CD4-positive, alpha-beta T cell (primary cell): ENCODE measurements at regions not wholly inside any gene's neighbourhood (a gene's known extent, or its start where the extent isn't known, plus 50 kb on each side); places are given as distances from the start of the nearest gene placed in this dataset.

Experiments
- ATAC-seq: fragments of 200-7000 bp; cut with Tn5 transposase; one replicate; pipeline ENCODE4 v1.10.0; 2022; ENCODE audit warnings: mild to moderate bottlenecking; ENCODE audit not compliant: poor library complexity
- CTCF ChIA-PET: fragments of 350-600 bp; sonication (Branson Sonifier 250); formaldehyde crosslinking; loops from one replicate; lab custom pipeline; 2021; ENCODE audit warnings: antibody characterized with exemption, inconsistent platforms; lab: Charles Lee
- POLR2A ChIA-PET: fragments of 350-600 bp; sonication (Branson Sonifier 250); formaldehyde crosslinking; loops from one replicate; lab custom pipeline; 2021; ENCODE audit warnings: antibody characterized with exemption, inconsistent platforms; lab: Charles Lee
- DNase-seq, 14 experiments: peaks; one replicate each; pipeline ENCODE4 v3.0.0-alpha.2; 2013 to 2020; ENCODE audit warnings: mixed read lengths in 2 of 14
- H3K27ac ChIP-seq, 2 donors: one replicate each; pipeline versions ENCODE4 v1.5.1 to v1.7.0; 2013; ENCODE audit warnings: low read length in 2 of 2, low read depth in 1 of 2, mild to moderate bottlenecking in 1 of 2
- H3K27me3 ChIP-seq, 2 experiments: 1 replicate in 1 of 2; 2 replicates in 1 of 2; pipeline versions ENCODE4 v1.6.1 to v1.7.0; 2013; ENCODE audit warnings: low read length in 2 of 2, control low read depth in 1 of 2, mild to moderate bottlenecking in 1 of 2, moderate library complexity in 1 of 2; ENCODE audit not compliant: insufficient read depth in 2 of 2, control insufficient read depth in 1 of 2
- H3K36me3 ChIP-seq: one replicate; pipeline ENCODE4 v1.6.1; 2013; ENCODE audit warnings: low read length, control low read depth; ENCODE audit not compliant: insufficient read depth
- H3K4me1 ChIP-seq: one replicate; pipeline ENCODE4 v1.6.1; 2013; ENCODE audit warnings: low read length, control low read depth; ENCODE audit not compliant: insufficient read depth
- H3K4me3 ChIP-seq: one replicate; pipeline ENCODE4 v1.5.1; 2013; ENCODE audit warnings: mild to moderate bottlenecking, low read length, moderate library complexity
- H3K9me3 ChIP-seq, 2 experiments: 1 replicate in 1 of 2; 2 replicates in 1 of 2; pipeline versions ENCODE4 v1.6.1 to v1.7.0; 2013; ENCODE audit warnings: low read length in 2 of 2, mild to moderate bottlenecking in 2 of 2, control low read depth in 1 of 2, moderate library complexity in 1 of 2; ENCODE audit not compliant: control insufficient read depth in 1 of 2, insufficient read depth in 1 of 2
- H3K27ac Mint-ChIP-seq: one replicate; pipeline ENCODE4 v1.8.0; 2020; ENCODE audit warnings: mixed read lengths
- H3K27me3 Mint-ChIP-seq: one replicate; pipeline ENCODE4 v1.8.0; 2021; ENCODE audit warnings: mixed read lengths
- H3K36me3 Mint-ChIP-seq: one replicate; pipeline ENCODE4 v1.8.0; 2021; ENCODE audit warnings: low read depth, mixed read lengths
- H3K4me1 Mint-ChIP-seq: one replicate; pipeline ENCODE4 v1.8.0; 2021; ENCODE audit warnings: low read depth, mixed read lengths
- H3K4me3 Mint-ChIP-seq: one replicate; pipeline ENCODE4 v1.8.0; 2020; ENCODE audit warnings: mild to moderate bottlenecking, mixed read lengths
- H3K9me3 Mint-ChIP-seq: one replicate; pipeline ENCODE4 v1.8.0; 2020; ENCODE audit warnings: mixed read lengths
- intact Hi-C, 2 experiments: fragments of 100-400 bp; cut with DNase I in 1 of 2; cut with micrococcal nuclease in 1 of 2; formaldehyde crosslinking; loops; one replicate each; pipeline versions ENCODE4 v1.15.1 to v1.9.0; 2023 to 2025; cut with DNase I, micrococcal nuclease
- TF ChIP-seq, protein P1 (sequence below): fragments of 200-600 bp; IDR thresholded peaks from one replicate; pipeline ENCODE4 v1.8.0; 2022; ENCODE audit warnings: antibody characterized with exemption, mild to moderate bottlenecking

DNA sequence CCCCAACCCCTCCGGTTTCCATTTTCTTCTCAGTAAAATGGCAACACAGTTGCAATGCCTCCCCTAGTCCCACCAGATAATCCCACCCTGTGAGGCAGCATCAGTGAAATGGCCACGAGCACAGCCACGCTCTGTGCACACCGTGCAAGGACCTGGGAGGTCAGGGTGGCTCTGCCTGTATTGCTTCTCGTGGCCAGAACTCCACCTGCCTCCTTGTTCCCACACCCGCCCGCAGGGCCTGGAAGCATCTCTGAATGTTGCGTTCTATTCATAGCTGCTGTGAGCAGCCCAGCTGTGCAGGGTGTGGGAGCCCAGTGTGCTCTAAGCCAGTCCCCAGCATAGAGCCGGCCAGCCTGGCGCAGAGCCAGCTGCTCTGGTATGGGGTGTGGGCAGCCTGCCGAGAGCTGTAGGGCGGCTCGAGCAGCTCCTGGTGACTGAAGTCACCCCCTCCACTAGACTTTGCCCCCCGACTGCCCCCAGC, 161.1 kb downstream of the DLL1 start:
- no peak for ATAC-seq
- Mint-ChIP-seq H3K27ac (no peak overlapping the region), H3K36me3 (no peaks in the 10 kb centered on the region), H3K9me3 (no peaks in the 10 kb centered on the region), H3K4me1 (no peaks in the 10 kb centered on the region), H3K4me3 (no peak overlapping the region), H3K27me3 (no peaks in the 10 kb centered on the region)
- no peak overlapping the region for H3K4me3 ChIP-seq
- H3K4me1 ChIP-seq, result no peaks in the 10 kb centered on the region
- TF ChIP-seq, protein P1, sequence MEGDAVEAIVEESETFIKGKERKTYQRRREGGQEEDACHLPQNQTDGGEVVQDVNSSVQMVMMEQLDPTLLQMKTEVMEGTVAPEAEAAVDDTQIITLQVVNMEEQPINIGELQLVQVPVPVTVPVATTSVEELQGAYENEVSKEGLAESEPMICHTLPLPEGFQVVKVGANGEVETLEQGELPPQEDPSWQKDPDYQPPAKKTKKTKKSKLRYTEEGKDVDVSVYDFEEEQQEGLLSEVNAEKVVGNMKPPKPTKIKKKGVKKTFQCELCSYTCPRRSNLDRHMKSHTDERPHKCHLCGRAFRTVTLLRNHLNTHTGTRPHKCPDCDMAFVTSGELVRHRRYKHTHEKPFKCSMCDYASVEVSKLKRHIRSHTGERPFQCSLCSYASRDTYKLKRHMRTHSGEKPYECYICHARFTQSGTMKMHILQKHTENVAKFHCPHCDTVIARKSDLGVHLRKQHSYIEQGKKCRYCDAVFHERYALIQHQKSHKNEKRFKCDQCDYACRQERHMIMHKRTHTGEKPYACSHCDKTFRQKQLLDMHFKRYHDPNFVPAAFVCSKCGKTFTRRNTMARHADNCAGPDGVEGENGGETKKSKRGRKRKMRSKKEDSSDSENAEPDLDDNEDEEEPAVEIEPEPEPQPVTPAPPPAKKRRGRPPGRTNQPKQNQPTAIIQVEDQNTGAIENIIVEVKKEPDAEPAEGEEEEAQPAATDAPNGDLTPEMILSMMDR, result no peak
- ChIA-PET POLR2A (no interaction called here), CTCF (no interaction called here)
- no peaks in the 10 kb centered on the region for H3K27me3 ChIP-seq
- H3K36me3 ChIP-seq, result no peaks in the 10 kb centered on the region
- peak in 1 of 14 experiments; percentile 15 for DNase-seq
- no peak overlapping the region for H3K27ac ChIP-seq
- peaks cover 0 to 4% of the 10 kb centered on the region in 2 experiments for H3K9me3 ChIP-seq
- intact Hi-C loops, result no loop called here

DNA sequence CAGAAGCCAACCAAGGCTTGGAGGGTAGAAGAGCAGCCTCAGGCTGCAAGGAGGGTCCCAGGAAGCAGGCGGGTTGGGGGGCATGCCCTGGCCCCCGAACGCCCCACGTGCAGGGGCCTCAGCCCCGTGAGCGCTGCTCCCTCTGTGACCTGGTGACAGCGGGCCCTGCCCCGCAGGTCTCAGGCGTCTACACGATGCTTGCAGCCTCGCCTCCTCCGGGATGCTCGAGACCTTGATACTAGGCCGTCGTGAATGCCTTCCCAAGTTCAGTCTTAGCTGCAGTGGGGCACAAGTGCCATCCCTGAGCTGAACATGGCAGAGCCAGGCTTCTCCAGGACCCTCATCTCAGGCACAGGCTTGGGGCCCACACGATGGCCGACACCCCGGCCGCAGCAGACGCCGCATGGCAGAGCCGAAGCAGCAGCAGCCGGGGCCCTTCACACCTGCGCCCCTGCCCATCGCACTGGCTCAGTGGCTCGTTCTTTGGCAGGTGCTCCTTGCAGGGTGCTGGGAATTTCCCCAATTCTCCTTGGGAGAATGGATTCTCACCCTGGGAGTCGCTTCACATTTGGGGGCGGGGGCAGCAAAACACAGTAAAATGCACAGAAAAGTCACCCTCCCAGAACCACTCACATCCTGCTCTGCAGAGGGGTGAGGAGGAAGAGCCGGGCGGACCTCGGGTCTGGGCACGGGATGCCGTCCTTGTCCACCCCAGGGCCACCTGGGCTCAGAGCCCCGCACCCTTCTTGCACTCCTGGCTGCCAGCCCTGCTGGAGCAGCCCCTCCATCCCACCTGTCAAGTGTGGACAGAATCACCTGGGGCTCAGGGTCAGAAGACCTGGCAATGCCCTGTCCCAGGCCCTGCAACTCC, 161.8 kb downstream of the DLL1 start:
- no peak overlapping the region for H3K4me3 ChIP-seq
- Mint-ChIP-seq H3K27me3 (no peaks in the 10 kb centered on the region), H3K4me1 (no peaks in the 10 kb centered on the region), H3K36me3 (no peaks in the 10 kb centered on the region), H3K4me3 (no peak overlapping the region), H3K9me3 (no peaks in the 10 kb centered on the region), H3K27ac (no peak overlapping the region)
- H3K9me3 ChIP-seq, result peaks cover 0 to 4% of the 10 kb centered on the region in 2 experiments
- no peak overlapping the region for H3K27ac ChIP-seq
- H3K4me1 ChIP-seq, result no peaks in the 10 kb centered on the region
- H3K27me3 ChIP-seq, result peaks cover 0 to 2% of the 10 kb centered on the region in 2 experiments
- POLR2A ChIA-PET, result no interaction called here
- CTCF ChIA-PET, result no interaction called here
- DNase-seq, result peak in 1 of 14 experiments; percentile 31
- intact Hi-C loops, result no loop called here
- TF ChIP-seq, protein P1, result no peak
- ATAC-seq, result no peak
- H3K36me3 ChIP-seq, result no peaks in the 10 kb centered on the region

DNA sequence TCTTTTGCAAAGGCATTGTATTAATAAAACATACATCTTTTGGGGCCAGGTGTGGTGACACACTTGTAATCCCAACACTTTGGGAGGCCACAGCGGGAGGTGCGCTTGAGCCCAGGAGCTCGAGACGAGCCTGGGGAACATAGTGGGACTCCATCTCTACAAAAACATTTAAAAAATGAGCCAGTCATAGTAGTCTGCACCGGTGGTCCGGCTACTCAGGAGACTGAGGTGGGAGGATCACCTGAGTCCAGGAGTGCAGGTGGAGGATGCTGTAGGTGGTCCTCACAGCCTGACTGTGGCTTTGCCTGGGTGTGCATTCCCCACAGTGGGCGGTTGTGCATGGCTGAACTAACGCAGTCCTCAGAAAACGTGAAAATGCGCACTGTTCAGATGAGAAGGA, 162.5 kb downstream of the DLL1 start:
- Mint-ChIP-seq H3K36me3 (no peaks in the 10 kb centered on the region), H3K27ac (no peak overlapping the region), H3K9me3 (no peaks in the 10 kb centered on the region), H3K27me3 (no peaks in the 10 kb centered on the region), H3K4me1 (no peaks in the 10 kb centered on the region), H3K4me3 (no peak overlapping the region)
- no peaks in the 10 kb centered on the region for H3K36me3 ChIP-seq
- intact Hi-C loops, result no loop called here
- H3K27ac ChIP-seq, result no peak overlapping the region
- H3K4me1 ChIP-seq, result no peaks in the 10 kb centered on the region
- ChIA-PET CTCF (no interaction called here), POLR2A (no interaction called here)
- H3K9me3 ChIP-seq, result peaks cover 0 to 4% of the 10 kb centered on the region in 2 experiments
- H3K27me3 ChIP-seq, result peaks cover 0 to 3% of the 10 kb centered on the region in 2 experiments
- DNase-seq (no peak), ATAC-seq (no peak)
- TF ChIP-seq, protein P1, result no peak
- no peak overlapping the region for H3K4me3 ChIP-seq
